ENCODE measurements at regions not wholly inside any gene's neighbourhood (a gene's known extent, or its start where the extent isn't known, plus 50 kb on each side); places are given as distances from the start of the nearest gene placed in this dataset.

DNA sequence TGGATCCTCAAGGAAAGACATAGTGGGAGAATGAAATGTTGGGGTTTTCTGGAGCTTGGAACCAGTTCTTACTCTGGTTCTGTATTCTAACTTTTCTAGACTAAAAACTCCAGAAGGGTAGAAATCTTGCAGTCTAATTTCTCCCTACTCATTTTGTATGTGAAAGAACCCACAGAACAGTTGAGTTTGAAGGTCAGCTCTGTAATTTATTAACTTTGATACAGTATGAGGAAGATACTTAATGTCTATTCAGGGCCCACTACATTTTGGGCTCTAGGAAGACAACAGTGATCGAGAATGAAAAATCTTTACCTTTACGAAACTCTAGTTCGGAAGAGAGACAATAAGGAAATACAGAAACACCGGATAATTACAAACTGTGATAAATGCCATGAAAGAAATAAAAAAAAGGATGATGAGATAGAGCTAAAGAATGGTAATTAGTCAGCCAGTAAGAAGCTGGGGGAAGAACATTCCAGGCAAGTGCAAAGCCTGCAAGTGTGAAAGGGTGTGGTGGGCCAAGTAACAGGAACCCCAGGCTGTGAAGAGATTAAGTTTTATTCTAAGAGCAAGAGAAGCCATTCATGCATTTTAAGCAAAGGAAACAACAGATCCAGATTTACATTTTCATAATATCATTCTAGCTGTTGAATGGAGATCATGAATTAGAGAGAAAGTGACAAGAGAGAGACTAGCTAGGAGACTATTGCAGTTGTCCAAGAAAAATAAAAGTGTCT, 159.9 kb upstream of the HMCN1 start:
- DNase-seq = no peak

DNA sequence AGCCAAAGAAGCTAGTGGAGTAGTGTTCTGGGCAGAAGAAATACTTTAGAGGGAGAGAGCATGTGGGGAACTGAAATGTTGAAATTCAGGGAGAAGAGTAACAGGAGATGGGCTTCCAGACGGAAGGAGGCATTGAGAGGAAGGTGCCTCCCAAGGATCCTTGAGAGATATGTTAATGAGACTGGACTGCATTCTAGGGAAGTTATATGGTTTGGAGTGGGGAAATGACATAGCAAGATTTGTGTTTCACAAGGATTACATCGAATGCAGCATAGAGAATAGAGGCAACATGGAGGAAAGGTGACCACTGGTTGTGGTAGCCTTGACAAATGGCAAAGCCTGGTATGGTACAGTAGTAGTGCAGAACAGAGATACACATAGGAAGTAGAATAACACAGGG, 160.5 kb upstream of the HMCN1 start:
- no peak for DNase-seq

DNA sequence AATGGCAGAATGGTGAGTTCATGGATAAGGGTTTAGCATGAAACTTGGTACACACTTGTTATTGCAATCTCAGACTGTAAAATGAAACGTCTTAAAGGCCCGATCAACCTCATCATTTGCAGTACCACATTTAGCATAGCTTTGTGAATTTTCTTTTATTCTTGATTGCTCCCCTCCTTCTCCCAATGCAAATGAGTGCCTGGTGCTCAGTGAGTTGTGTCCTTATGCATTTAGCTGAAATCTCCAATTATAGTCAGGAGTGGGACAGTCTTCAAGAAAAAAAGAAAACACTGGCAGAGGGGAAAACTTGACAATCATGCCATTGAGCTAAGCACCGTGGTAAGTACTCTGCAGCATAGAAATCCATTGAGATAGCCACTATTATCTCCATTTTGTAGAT, 161.0 kb upstream of the HMCN1 start:
- DNase-seq = no peak

DNA sequence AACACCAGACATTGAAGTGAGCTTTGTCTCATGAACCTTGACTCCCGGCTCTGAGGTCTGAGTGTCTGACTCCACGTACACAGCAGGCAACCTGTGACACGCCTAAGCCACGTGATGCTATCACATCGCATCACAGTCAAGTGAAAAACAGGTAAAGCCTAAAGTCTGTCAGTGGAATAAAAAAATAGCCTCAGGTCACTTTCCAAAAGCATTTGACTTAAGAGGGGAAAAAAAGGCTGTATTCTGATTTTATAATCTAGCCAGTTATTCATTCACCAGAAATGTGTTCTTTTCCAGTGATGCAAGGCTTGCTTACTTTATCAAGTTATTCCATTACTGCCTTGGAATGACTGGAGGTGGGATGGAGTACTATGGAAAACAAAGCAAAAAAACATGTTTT, 163.2 kb upstream of the HMCN1 start:
- no peak for DNase-seq

DNA sequence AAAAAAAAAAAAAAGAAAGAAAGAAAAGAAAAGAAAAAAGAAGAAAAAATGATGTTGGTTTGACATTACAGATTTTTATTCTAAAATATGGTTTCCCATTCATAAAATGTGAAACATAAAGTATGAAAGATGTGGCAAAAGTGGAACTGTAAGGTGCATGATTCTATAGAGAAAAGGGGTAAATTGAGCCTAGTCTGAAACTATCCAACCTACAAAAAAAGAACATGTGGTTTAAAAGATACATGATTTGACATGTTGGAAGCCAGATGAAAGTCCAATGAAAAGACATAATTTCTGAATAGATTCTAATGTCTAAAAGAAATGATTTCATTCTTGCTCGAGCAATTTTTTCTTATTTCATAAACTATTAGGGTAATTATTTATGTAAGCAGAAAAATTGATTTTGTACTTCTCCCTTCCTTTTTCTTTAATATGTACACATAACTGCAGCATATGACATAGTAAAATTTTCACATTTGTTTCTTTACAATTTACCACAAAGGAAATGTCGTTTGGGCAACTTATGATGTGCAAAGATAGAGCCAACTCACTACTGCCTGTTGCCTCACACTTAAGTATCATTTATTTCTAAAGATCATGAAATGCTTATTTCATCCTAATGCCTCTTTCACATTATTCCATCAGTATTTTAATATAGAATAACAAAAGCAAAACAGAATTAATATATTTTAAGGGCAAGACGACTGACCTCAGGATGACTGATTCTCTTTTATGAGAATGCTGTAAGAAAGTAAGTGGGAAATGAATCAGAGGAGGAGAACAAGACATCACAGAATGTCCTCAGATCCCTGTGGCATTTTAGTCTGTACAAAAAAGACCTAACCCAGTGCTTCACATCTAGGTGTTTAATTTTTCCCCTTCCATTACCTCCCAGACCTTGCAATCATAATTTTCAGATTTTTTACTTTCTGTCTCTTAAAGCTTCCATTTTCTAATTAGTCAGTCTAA, 165.8 kb upstream of the HMCN1 start:
- no peak for DNase-seq

DNA sequence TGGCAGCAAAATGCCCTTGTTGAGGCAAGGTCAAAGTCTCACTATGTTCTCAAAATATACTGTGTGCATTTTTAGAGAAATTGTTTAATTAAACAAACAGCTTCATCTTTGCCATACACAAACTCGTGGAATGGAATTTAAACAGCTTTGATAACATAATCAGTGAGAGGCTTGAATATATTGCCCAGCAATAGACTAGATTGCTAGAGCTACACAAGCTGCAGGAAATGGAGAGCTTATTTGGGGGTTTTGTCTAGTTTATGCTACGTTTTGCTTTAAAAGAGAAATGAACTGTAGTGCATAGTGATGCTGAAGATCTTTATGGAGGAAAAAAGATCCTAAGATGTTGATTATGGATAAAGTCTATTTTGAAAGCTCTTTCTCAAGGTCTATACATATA, 166.8 kb upstream of the HMCN1 start:
- DNase-seq = no peak

DNA sequence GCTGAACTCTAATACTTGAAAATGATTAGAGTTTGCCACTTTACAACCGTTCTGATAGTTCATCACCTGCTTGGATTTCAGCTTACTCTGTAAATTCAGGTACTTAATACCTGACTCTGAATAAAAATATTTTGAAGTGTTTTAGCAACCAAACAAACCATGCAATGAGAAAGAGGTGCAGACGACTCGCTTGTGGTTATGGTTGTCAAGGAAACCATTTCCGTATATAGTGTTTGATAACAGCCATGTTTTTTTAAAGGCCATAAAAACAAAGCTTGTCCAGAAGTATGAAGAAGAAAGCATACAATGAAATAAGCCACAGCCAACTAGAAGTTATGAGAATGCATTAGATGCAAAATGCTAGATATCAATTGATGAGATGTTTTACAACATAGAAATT, 167.2 kb upstream of the HMCN1 start:
- peak; percentile 62 for DNase-seq

DNA sequence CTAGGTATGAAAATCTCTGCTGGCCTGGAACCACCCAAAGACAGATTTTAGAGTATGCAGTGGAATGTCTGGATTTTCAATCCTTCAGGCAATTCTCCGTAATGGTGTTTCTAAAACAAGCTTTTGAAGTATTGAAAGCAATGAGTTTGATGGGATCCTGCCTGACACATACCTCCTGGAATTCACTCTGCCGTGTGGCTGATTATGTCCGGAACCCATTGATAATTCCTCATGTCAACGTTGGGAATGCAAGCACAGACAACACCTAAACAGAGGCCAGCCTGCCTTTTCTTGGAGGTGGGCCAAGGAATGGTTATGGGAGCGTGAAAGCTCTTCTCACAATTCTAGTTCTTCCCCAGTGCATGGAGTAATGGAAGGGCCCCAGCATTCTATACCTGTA, 168.9 kb upstream of the HMCN1 start:
- no peak for DNase-seq

DNA sequence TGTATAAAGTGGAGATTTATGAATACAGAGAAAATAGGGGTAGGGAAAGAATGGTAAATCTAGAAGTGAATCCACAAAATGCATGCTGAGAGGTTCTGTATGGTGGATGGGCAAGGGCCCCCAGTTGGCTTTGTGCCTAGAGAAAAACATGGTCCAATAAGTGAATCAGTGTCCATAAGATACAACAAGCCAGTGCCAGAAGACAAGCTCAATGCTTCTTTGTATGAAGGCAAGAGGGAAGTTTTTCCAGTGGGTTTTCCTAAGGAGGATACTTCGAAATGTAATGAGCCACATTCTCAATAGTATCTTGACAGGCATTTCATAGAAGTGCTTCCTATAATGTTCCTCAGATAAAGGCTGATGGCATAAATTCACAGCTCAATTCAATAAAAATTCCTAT, 169.4 kb upstream of the HMCN1 start:
- no peak for DNase-seq

DNA sequence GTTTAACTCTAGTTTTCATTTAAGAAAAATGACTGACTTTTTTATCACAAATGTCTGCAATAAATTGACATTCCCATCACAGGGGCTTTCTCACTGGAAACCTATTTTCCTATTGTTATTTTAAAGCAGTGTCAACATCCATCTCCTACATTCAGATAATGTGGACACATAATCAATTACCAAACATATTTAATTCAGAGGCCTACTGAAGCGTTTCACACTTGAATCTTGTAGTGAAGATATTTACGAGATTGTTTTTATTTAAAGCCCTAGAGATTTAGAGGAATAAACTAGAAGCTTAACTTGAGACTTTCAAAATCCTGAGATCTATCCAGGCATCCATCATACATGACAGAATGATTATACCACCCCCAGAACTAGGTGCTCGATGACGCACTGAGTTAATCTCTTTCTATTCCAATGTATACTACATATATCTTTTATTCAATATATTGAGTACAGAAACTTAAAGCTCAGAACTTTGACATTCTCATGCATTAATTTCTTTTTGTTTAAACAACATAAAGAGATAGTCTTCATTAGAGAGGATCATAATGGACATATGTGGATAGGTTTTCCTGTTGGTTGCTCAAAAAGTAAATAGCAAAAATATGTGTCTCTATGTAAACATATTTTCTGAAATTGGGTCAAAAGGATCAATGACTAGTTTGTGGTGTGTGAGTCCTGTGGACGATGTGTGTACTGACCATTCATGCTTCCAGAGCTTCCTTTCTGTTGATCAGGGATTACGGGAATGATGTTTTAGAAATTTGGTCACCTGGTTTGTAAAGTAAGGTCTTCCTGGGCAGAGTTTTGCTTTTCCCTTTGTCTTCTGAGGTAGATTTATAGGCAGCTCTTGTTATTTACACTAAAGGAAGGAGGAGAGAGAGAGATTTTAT, 171.5 kb upstream of the HMCN1 start:
- DNase-seq = no peak

DNA sequence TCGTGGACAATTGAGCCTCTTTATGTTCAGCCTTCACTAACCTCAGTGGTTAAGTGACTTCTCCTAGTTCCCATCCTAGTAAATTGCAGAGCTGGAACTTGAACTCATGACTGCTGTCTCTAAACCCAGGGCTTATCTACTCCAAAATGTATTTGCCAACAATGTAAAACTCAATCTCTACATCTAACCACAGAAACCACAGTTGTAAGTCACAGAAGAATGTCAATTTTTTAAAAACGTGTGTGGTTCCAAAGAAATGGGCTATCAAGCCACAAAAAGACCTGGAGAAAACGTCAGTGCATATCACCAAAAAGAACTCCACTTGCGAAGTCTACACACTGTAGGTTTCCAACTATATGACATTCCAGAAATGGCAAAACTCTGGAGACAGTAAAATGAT, 172.6 kb upstream of the HMCN1 start:
- no peak for DNase-seq

DNA sequence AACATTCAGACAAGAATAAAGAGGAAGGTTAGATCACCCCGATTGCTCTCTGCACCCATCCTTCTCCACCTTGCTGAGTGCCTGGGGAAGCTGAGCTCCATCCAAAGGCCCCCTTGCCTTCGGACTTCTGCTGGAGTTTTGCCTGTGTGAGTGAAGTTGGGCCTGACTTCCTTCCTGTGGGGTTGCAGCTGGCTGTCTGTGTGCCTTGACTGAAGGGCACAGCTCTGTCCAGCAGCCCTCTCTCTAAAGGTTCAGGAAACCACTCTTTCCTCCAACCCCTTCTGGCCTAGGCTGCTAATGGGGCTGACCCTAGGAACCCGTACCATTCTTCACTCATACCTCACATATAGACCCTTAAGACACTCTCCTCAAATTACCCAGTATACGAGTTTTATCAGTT, 173.4 kb upstream of the HMCN1 start:
- DNase-seq = no peak

DNA sequence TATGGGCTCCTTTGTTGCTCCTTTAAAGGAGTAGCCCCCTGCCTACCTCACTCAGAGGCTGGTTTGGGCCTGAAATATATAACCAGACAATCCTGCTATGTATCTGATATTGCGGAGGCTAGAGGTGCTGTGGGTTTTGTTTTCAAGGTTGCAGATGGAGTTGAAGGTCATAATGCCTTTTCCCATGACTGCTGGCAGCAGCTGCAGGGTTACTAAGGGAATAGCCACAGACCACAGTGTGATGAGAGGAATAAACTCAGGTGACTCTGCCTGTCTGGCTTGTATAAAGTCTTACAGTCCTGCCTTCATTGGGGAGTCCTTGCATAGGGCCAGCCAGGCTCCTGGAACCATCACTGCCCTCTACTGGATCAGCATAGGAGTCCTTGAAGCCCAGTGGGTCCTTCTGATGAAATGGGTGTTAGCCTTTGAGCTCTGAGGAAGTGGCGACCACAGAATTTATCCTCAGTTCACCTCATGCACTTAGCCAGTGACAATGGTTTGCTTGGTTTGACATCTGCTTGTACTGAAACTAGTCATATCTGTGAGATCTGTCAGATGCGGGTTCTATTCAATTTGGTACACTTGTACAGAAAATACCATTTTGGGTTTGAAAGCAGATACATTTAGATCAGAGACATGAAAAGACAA, 174.4 kb upstream of the HMCN1 start:
- DNase-seq = no peak

DNA sequence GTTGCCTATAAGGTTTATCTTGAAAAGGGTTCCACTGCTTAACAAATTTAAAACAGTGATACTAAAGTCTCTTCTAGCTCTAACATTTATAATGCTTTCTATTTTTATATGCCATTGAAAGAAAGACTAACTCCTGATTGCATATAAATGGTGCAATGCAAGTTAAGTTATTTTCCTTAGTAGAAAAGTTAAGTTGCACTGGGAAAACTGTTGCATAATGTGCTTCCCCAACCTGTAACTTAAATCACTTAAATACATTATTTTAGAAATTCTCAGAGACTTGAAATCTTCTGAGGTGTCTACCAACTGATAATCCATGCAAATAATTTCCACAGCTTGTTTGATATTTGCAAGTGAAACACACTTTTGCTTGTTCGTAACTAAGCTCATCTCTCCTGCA, 175.0 kb upstream of the HMCN1 start:
- DNase-seq = no peak

DNA sequence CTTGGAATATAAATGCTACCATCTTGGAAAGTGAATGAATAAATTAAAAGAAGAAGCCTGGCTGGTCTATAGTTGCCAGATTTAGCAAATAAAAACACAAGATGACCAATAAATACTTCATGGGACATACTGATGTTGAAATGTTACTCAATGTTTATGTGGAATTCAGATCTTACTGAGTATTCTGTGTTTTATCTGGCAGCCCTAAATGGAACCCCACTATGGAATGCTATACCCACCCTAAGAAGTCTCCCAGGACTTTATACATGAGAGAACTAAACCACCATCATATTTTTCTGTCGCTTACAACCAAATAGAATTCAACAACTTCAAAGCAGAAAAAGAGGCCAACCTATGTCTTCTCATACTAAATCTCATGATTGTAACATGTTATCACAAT, 177.6 kb upstream of the HMCN1 start:
- no peak for DNase-seq

DNA sequence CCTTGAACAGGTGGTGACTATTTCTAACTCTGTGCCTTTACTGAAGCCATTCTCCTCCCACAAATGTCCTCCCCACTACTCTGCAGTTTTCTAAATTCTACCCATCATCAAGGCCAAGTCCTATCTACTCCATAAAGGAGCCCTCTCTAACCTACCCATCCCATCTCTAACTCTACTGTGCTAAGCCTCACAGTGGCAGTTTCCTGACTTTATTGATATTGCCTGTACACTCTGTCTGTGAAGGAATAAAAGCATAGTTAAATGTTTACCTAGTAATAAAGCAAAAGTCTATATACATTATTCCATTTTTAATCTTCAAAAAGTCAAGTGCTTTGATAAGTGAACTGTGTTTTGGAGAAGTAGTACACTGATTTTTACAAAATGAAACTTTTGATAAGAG, 178.4 kb upstream of the HMCN1 start:
- no peak for DNase-seq

DNA sequence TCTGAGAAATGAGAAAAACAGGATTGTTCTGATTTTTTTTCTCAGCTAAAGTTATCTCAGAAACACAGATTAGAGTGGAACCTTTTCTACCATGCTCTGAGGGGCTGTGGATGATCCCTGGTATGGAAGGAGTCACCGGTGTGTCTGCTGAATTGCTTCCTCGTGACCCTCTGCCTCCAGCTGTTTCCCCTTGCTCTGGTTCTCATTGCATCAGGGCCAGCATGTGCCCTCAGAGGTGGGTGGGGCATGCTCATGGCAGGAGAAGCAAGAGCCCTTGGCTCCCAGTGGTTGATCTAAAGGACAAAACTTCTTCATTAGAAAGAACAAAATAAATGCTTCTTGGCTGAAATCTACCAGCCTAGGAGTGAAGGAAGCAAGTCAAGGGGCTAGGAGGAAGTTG, 183.2 kb upstream of the HMCN1 start:
- DNase-seq = no peak

DNA sequence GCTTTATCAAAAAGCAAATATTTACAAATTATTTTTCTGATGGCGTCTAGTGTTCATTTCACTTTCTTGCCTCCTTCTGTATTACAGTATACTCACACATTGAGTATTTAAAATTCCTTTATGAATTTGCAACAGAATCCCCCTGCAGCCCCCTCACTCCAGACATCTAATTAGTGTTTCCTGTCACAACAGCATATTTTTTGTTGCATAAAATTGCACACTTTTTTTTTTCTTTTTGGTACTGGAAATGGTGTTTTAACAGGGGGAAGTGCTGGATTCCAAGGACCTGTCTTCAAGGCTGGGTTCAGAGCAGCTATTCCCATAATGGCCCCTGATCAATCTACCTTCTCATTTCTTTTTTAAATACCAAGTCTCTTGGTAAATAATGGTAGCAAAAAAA, 184.3 kb upstream of the HMCN1 start:
- no peak for DNase-seq

DNA sequence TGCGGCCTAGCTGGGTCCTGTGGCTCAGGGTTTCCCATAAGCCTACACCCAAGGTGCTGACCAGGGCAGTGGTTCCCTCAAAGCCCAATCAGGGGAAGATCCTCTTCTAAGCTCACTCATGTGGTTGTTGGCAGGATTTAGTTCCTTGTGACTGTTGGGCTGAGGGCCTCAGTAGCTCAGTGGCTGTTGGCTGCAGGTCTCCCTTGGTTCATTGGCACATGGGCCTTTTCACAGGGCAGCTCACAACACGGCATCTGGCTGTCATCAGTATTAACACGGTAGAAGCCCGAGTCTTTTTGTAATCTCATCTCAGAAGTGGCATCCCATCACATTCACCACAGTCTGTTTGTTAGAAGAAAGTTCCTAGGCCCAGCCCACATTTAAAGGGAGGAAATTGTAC, 188.2 kb upstream of the HMCN1 start:
- DNase-seq = no peak

DNA sequence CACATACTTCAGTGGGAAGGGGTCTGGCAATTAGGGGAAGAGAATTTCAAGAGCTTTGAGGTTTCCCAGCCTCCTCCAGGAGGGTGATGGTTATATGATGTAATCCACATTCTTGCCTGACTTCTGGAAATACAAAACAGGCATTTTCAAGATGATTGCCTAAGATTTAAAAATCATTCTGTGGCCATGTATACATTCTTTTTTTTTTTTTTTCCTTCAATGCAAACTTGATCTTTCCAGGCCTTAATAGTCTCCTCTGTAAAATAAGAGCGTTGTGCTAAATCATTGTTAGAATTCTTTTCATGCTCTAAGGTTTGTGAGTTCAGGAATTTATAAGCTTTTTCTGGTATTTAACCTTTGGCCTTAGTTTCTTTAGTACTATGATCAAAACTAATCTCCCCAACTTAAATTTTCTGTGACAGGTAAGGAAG, 192.3 kb upstream of the HMCN1 start:
- no peak for DNase-seq

DNA sequence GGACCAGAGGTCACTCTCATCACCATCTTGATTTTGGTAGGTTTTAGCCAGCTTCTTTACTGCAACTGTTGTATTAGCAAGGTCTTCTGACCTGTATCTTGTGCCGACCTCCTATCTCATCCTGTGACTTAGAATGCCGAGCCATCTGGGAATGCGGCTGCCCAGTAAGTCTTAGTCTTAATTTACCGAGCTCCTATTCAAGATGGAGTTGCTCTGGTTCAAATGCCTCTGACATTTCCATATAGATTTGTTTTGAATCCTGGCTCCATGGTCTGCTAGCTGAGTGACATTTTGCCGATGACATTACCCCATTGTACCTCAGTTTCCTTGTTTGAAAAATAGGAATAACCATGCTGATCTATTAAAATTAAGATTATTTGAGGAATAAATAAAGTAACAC, 193.9 kb upstream of the HMCN1 start:
- DNase-seq = no peak

DNA sequence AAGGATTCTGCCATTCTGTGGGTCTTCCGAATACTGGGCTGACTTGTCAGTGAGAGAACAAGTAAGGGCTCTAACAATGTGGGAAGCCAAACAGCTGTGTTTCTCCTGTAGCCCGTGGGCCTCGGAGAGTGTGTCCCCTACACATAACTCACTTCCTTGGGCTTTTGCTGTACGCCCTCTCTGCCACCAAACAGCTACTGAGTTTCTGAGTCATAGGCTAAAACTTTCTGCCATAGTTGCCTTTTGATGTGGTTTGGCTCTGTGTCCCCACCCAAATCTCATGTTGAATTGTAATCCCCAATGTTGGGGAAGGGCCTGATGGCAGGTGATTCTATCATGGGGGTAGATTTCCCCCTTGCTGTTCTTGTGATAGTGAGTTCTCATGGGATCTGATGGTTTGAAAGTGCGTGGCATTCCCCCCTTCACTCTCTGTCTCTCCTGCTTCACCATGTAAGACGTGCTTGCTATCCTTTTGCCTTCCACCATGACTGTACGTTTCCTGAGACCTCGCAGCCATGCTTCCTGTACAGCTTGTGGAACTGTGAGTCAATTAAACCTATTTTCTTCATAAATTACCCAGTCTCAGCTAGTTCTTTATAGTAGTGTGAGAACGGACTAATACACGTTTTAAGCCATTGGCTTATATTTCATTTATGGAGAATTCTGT, 194.8 kb upstream of the HMCN1 start:
- DNase-seq = no peak
